Ammon's horn (tissue), 1 donor: ENCODE measurements at regions not wholly inside any gene's neighbourhood (a gene's known extent, or its start where the extent isn't known, plus 50 kb on each side); places are given as distances from the start of the nearest gene placed in this dataset.

ENCODE experiments used
- DNase-seq: peaks from one replicate; pipeline ENCODE4 v3.0.0-alpha.2; 2016; ENCODE audit warnings: low spot score

DNA sequence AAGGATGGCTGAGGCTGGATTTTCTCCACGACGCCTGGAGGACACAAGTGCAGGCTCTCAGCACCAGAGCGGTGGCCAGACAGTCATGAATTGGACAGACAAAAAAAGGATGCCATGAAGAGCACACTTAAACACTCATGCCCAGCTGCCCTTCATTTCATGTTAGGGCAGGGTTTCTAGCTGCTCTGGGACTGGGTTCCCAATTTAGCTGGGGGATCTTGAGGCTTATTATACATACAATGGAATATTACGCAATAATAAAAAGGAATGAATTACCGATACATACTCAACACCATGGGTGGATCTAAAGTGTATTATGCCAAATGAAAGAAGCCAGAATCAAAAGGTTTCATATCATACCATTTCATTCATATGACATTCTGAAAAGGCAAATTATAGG lies 512.1 kb upstream of the LRRC4C start:
- no peak for DNase-seq

GRCh38 chr11:41978945-41979344 lies 519.5 kb upstream of the LRRC4C start:
- DNase-seq: no peak

- DNase-seq: no peak
Measured at GRCh38 chr11:41980741-41981140, 521.3 kb upstream of the LRRC4C start.

- no peak for DNase-seq
Measured at GRCh38 chr11:41982276-41982675, 522.8 kb upstream of the LRRC4C start.

DNA sequence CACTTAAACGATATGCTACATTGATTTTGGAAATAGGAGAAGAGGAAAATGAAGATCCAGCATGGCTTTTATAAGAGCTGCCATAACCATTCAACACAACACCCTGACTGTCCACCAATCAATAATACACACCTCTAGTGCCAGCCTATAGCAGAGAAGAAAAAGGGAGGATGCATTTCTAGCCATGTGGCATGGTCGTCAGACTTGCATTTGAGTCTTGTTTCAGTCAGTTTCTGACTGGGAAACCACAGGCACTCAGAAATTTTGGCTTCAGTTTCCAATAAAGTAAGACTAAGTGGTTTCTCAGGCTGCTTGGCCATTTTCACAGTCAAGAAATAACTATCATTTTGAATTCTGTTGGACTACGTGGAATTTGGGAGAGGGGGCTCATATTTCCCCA lies 523.5 kb upstream of the LRRC4C start:
- DNase-seq: no peak

DNA sequence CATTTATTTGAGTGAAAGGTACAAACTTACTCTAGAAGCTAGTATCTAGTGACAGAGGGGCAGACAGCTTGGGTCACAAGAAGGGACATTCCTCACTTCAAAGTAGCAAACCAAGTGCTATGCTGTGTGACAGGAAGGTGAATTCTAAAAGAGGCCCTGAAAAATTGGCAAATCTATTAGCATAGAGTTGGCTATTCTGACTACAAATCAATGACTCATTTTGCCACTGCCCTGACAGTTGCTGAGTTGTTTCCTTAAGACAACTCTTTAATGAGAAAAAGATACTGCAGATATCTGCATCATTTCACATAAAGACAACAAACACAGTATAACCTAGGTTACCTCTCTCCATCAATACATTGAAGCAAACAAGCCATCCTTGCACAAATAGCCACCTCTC lies 524.0 kb upstream of the LRRC4C start:
- DNase-seq: no peak

- no peak for DNase-seq
Measured at GRCh38 chr11:41984023-41984422, 524.6 kb upstream of the LRRC4C start.

DNA sequence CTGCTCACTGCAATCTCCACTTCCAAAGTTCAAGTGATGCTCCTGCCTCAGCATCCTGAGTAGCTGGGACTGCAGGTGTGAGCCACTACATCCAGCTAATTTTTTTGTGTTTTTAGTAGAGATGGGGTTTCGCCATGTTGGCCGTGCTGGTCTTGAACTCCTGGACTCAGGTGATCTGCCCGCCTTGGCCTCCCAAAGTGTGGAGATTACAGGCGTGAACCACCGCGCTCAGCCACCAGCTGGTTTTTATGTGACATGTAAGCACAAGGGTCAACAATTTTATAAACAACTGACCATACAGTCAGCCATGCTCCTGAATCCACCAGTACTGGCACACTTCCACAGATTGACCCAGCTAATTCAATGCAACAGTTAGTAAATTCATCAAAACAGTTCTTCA lies 526.3 kb upstream of the LRRC4C start:
- no peak for DNase-seq

DNA sequence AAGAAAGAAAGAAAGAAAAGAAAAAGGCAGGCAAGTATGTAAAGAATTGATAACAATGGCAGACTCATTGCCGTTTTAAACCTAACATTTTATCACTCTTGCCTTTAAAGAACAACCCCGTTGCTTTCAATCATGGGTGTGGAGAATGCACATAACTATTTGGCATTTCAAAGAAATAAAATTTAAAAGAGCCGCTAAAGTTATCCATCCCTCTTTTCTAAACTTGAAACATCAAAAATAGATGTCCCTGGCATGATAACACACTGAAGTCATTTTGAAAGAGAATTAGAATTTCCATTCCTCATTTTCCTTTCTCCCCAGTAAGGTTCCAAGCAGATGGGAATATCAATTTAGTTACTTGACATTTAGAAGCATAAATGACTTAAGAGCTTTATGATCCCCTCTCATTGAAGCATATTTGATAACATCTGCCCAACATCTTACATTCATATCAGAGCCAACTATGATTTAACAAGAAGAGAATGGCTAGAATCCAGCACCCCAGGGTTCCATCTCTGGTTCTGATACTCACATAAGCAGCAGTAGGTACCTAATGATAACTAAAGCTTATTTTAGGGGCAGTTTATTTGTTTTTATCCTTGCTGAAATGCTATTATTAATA lies 529.6 kb upstream of the LRRC4C start:
- no peak for DNase-seq

- no peak for DNase-seq
Measured at GRCh38 chr11:41989823-41990380, 530.5 kb upstream of the LRRC4C start.

DNA sequence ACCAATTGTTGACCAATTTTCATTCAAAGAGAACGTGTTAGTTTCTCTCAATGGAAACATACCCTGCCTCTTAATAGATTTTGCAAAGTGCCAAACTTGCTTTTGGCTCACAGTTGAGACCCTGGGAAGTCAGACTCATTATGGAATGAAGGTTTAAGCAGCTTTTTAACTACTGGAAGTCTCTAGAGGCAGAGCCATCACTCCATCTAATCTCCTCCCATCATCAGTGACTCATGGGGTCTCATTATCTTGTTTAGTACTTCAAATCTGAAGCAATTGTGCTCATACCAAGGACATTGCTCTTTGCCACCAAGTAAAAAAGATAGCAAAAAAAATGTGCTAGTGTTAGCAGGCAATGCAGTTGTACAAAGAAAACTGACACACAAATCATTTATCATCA lies 537.1 kb upstream of the LRRC4C start:
- DNase-seq: no peak

GRCh38 chr11:41997844-41998401 lies 538.5 kb upstream of the LRRC4C start:
- no peak for DNase-seq

DNA sequence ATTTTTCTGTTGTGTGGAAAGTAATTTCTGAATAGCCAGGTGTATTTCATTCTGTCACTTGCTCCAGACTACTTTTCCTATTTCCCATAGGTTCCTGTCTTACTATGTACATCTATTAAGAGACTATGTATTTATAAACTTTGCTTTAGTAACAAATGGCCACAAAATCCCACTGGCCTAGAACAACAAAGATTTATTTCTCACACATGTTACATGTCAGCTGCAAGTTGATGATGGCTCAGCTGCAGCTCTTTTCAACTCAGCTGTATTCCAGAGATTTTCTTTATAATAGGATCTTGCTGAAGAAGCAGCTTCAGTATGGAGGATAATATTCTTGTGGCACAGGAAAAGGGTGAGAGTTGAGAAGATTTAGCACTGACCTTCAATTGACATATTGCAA lies 539.6 kb upstream of the LRRC4C start:
- no peak for DNase-seq

- DNase-seq: no peak
Measured at GRCh38 chr11:42003801-42004200, 544.3 kb upstream of the LRRC4C start.

DNA sequence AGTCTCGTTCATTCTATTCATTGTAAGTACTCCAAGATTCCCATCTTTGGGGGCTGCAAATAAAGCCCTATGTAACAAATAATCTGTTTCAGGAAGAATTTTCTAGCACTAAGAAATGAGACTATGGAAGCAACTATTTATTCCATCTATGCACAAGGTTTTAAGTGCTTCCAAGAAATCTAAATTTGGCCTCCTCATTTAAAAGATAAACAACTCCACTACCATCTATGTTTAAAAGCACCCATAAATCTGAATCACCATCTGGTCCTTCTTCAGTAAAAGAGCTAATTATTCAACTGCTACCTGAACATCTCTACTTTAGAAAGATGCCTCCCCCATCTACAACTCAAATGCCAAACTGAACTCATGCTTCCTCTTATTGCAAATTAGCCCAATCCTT lies 547.3 kb upstream of the LRRC4C start:
- DNase-seq: no peak

DNA sequence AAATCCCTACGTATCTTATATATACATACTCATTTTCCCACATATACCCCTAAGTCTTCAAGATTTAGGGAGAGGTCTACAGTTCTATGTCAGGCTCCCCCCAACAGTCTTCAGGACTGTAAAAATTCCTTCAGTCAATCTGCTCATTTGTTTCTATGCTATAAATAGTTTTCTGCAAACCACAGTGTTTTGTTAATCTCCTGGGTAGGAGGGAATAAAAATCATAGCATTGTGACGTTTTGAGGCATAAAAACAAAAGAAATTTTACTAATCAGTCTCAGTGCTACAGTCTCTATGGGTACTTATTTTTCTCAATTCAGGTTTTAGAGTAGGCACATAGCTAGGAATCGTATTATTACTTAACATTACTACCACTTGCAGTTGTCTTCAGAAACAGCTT lies 552.8 kb upstream of the LRRC4C start:
- DNase-seq: no peak

DNA sequence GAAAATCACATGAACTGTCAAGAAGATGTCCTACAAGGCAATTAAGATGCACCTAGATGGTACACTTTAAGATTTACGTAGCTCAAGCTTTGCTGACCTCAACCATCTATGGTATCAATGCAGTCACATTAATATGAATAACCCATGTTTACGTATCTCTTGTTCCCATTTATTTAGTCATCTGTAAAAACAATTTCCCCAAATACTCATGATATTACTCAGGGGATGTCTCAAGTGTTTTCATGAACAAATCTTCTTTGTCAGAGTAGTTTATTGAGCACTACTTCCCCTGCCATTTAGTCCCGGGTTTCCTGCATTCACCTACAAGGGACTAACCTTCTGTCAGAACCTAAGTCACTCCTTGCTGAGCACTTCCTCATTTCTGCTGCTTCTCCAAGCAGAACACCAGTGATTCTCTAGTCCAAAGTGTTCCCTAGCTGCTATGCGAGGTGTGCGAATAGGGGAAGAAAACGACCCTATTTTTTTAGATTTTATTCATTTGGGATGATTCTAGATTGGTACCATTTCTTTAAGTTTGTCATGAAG lies 554.3 kb upstream of the LRRC4C start:
- no peak for DNase-seq

DNA sequence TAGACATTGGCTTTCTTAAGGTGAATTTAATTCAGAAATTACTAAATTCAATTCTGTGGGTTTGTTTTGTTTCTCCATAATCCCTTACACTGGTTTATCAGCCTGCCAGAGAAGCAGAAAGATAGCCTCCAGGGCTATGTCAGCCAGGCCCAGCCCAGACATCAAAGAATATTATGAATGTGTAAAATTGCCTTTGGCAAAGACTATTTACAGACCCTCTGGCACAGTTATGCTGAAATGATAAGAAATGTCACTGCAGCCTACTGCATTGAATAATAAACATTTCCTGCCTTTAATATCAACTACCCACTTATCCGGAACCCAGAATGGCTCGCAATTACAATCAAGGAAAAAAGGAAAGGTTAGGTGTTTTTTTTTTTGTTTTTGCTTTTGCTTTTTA lies 562.5 kb upstream of the LRRC4C start:
- no peak for DNase-seq

DNA sequence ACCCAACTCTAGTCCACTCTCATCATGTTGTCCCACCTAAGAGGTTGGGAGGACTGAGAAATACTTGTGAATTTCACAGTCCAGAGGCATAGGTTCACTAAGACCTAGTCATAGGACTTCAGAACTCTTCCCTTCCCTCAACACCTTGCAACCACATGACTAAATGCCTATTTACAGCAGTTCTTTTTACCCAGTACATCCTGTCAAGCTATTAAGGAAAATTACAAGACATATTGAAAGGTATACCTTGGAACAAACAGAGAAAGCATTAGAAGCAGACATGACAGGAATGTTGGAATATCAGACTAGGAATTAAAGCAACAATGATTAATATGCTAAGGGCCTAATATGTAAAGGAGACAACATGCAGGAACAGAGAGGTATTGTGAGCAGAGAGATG lies 563.8 kb upstream of the LRRC4C start:
- no peak for DNase-seq

GRCh38 chr11:42025121-42025803 lies 565.8 kb upstream of the LRRC4C start:
- no peak for DNase-seq

DNA sequence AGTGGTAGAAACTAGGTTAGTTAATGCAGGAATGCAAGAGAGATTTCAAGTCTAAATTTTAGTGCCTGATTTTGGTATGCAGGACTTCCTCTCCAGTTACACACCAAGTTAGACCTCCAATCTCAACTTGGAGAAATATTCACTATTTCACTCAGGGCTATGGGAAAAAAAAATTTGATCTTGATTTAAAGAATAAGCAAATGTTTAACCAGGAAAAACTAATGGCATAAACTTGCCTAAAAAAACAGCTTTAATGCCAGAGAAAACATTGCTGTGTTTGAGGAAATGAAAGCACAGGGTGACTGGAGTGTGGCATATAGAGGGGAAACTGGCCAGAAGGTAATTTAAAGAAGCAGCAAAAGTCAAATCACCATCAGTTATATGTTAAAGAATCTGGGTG lies 575.4 kb upstream of the LRRC4C start:
- DNase-seq: no peak

DNA sequence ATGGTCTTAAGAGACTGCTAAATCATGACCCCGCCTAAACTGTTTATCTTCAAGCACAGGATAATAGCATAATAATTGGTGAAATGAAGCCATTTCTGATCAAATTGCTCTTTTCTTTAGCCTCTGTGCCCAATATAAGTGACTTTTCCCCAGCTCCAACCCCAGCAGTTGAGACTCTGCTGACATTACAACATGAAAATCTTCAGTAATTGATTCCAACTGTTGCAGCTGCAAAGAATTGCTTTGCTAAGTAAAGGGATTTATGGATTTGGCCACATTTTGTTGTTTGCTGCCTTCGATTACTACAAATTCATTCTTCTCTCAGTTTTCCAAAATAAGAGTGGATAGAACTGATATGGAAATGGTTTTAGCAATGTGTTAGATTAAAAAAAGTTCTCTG lies 576.7 kb upstream of the LRRC4C start:
- DNase-seq: no peak

DNA sequence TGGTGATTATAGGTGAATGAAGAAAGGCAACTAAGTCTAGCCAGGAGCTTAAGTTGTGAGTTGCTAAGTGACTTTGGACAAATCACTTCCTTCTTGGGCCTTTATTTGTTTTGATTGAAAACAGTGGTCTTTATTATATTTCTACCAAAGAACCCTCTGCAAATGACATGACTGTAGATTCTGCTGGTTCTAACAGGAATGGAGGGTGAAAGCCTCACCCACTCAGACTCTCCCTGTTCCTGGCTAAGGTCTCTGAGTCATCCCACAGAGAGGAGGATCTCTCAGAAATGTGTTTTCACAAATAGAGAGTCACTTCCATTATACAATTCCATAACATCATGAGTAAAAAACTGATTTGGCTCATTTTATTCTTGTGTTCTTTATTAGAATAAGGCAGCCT lies 583.9 kb upstream of the LRRC4C start:
- DNase-seq: no peak
